SK-N-MC (cell line): ENCODE measurements at regions not wholly inside any gene's neighbourhood (a gene's known extent, or its start where the extent isn't known, plus 50 kb on each side); places are given as distances from the start of the nearest gene placed in this dataset.

Experiments
- EZH2 ChIP-seq: fragments of 200-600 bp; sonication (generic); IDR thresholded peaks from one replicate; pipeline ENCODE4 v1.6.1; 2017; ENCODE audit warnings: antibody characterized with exemption
- POLR2AphosphoS5 ChIP-seq: IDR thresholded peaks from 2 replicates; pipeline ENCODE4 v1.6.1; 2012; ENCODE audit warnings: mild to moderate bottlenecking, low read depth, low read length, borderline replicate concordance

- no peak for TF ChIP-seq POLR2AphosphoS5
- TF ChIP-seq EZH2, result no peak
These were observed 59.3 kb upstream of the ID3 start for GRCh38 chr1:23618586-23619083.
